Fibroblast of peridontal ligament (primary cell): ENCODE measurements at regions not wholly inside any gene's neighbourhood (a gene's known extent, or its start where the extent isn't known, plus 50 kb on each side); places are given as distances from the start of the nearest gene placed in this dataset.
A peak's percentile ranks its signal among the peaks of the same experiment; 100 is the strongest.

Experiments used
- DNase-seq: peaks from one replicate; pipeline ENCODE4 v3.0.0-alpha.2; 2010; ENCODE audit errors: extremely low read depth

DNA sequence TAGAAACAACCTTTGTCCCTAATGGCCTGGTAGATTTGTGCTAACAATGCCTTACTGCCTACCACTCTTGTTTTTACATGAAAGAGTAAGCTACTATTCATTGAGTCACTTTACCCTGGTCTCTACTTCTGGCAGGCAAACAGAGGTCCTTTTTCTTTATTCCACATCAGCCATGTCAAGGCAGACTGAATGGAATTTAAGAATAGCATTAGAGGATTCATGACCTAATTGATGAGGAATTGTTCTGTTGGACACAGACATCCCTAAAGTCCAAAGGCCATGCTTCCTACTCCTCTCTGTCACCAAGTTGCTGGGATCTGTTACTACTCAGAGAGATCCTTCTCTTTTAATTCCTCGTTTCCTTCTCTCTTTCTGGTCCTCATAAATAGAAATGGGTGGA, 229.1 kb upstream of the ZP4 start:
- no peak for DNase-seq

DNA sequence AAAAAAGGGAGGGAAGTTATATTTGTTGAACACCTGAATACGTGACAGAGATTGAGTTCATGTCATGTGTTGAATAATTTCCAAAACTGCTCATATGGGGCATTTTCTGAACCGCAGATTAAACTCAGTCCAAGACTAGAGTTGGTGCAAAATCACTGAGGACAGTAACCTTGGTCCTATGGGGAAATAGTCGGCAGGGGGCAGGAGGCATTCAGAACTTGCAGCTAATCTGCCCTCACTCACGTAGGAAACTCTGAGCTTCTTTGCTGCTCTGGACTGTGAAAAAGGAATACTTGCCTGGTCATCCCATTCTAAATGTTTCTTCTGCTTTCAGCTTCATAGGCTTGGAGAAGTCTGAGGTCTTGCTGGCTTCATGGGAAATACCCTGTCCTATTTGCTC, 228.3 kb upstream of the ZP4 start:
- DNase-seq = no peak

DNA sequence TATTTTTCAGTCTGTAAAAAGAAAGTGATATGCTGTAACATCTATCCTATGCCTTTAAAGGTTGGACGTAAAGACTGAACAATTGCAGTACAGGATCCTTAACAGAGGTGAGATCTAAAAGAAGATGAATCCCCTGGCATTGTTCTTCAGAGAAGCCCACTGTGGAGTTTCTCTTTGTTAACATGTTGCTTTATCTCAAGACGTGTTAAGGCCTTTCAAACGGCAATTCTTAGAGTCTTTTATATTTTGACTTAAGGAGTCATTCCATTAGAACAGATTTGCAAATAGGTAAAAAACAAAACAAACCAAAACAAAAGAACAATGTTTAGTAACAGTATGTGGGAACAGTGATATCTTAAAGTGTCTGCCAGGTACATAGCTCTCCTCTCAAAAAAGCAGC, 225.1 kb upstream of the ZP4 start:
- no peak for DNase-seq

DNA sequence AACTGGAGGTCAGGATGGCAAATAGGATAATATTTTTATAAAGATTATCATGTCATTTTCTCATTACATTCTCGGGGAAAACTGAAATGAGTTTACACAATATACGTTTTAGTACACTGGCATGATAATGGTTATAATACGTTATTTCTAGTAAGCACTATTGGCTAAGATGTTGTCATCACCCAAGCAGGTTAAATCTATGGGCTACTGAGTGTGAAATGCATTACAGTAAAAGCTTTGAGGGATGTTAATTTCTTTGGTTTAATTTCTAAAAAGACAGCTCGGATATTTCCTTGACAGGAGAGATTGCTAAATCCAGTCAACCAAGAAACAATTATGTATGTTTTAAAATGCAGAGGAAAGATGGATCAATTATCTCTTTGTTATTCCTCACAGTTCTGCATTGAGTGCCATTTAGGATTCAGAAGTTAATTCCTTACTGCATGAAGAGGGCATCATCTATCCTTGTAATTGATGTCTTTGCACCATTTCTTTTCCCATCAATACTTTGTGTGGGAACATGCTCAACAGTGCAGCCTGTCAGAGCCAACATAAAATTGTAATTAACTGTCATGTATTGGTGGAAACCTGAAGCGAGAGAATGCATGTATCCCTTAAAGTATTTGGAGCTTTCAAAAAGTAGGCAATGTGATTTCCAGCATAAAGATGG, 222.4 kb upstream of the ZP4 start:
- DNase-seq = no peak

DNA sequence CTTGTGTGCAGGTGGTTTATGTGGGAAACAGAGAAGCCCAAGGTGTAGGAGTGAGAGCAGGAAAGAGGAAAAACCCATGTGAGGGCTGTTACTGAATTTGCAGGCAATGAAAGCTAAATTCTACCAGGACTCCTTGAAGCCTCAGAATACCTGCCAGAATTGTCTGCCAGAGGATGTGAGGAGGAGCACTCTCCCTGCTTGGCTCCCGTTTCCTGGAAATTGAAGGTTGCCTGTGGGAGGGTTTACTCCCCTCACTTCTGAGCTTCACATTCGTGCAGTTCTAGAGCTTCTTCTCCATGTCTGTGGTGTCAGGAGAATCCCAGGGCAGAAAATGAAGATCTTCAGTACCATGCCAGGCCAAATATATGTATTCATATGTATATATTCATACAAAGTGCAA, 220.8 kb upstream of the ZP4 start:
- DNase-seq = no peak

DNA sequence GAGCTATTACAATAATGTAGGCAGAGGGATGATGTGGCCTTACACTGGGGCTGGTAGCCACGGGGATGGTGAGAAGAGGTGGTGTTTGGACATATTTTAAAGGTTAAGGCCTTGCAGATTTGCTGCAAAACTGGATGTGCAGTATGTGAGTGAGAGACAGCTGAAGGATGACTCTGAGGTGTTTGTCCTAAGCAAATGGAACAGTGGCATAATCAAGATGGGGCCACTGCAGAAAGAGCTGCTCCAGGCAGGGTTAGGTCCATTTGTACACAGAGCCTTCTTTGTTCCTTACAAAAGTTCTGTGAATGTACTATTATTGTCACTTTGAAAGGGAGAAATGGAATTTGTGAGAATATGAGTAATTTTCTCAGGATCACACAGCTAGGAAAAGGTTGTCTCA, 220.4 kb upstream of the ZP4 start:
- DNase-seq = no peak

DNA sequence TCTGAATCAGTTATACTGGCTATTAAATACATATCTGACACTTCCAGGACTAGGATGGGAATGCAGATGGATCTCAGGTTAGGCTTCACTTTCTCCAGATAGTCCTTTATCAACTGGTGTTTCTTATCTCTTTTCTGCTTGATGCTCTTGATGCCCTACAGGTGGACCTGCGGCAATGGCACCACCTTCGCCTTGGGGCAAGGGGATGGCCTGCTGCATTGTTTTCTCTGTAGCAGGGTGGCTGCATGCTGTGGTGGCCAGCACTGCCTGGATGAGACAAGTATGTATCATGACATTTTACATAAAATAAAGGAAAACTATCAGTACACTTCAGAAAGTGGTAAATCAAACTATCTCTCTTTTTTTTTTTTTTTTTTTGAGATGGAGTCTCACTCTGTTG, 217.7 kb upstream of the ZP4 start:
- DNase-seq = no peak

DNA sequence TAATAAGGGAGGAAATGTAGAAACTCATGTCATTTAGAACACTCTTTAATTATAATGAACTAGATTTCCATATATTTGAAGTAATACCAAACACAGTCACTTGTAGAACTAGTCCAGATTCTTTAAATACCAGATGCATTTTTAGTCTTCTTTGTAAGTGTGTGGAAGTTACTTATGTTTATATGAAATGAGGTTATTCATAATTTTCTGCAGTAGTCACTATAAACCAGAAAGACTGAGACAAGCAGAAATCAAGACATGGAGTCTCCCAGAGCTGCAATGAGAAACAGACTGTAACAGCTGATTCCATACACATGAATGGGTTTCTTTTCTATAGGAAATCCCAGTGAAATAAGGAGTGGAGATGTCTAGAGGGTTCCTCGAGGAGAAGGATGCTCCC, 216.6 kb upstream of the ZP4 start:
- DNase-seq = no peak

DNA sequence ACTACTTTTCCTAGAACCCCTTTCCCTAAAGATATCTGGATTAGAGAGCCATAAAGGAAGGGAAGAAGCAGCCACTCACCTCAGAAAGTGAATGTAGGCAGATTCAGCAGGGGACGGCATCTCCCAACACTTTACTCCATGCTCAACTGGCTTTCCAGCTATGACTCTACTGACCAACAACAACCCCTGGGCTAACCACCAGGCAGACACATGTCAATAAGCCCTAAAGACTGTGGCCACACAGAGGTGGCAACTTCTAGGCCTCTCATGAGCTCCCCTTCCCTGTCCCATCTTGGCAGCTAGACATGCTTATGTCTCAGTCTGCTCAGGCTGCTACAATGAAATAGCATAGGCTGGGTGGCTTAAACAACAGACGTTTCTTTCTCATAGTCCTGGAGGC, 214.0 kb upstream of the ZP4 start:
- no peak for DNase-seq

DNA sequence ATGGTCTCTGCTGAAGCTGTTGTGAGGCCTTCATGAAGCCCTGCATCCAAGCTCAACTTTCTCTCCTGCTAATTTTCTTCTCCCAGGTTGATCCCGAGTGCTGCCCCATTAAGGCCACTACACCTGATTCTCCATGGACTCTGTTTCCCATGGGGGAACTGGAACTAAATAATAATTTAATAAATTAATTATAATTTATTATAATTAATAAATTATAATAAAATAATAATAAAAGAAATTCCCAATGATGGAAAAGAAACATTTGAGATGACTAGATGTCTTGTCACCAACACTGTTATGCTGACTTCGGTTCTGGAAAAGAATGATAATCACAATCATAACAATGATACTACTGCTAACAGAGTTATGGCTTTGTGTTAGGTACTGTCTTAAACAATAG, 211.2 kb upstream of the ZP4 start:
- DNase-seq = no peak

DNA sequence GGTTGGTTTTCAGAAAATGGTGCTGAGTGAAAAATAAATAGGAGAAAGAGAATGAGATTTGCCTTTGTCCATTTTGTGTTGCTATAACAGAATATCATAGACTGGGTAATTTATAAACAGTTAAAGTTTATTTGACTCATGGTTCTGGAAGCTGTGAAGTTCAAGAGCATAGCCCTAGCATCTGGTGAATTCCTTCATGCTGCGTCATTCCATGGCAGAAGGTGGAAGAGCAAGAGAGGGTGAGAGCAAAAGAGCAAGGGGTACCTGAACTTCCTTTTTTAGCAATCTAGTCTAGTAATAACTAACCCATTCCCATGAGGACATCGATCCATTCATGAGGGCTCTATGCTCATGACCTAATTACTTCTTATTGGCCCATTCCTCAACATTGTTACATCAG, 209.1 kb upstream of the ZP4 start:
- DNase-seq = no peak

DNA sequence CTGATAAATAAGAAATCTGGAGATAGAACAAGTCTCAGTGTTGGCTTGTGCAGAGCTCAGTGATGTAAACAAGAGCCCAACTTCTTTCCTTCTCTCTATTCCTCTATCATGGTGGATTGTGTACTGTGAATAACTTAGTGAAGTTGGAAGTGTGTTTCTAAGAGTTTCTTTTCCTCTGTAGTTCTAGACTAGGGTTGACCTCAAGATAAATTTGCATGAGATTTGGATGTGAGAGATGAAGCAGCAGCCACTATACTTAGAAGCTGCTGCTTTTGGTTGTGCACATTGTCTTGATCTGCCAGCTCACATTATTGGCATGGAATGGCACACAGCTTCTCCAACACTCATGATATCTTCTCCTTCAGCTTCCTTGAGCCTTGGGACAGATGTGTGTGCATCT, 198.9 kb upstream of the ZP4 start:
- DNase-seq = no peak

DNA sequence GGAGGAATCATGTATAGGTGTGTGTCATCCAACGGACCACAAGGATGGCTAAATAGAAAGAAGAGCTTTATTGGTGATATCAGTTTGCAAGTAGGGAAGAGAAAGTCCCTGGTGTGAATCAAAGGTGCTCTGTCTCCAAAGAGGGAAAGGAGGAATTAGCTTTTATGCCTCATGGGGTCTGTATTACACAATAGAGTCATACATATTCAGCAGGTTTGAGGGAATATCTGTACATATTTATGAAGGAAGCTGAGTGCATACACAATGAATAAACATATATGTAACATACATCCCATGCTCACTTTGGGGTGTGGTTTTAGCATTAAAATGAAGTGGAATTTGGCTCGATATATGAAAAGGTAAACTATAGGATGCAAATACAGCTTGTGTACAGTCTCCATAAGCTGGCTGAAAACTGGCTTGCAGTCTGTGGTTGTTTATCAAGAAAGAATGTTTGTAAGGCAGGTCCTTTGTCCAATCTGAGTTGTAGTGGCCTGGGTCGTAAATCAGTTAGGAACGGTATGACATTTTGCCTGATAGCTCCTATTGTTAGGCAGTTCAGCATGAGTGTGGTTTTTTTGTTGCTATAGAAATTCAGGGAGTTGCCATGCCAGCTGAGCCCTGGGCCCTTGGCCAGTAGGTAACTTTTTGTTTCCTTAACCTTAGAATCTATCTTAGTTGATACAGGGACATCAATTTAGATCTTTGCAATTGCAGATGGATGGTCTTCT, 198.0 kb upstream of the ZP4 start:
- no peak for DNase-seq

DNA sequence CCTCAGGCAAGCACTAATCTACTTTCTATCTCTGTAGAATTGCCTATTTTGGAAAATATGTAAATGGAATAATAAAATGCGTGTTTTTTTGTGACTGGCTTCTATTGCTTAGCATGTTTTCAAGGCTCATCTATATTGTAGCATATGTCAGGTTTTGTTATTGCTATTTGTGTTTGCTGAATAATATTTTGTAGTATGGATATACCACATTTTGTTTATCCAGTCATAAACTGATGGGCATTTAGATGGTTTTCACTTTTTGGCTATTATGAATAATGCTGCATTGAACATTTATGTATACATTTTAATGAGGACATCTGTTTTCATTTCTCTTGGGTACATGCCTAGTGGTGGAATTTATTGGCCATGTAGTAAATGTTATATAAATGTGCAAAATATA, 183.3 kb upstream of the ZP4 start:
- no peak for DNase-seq

DNA sequence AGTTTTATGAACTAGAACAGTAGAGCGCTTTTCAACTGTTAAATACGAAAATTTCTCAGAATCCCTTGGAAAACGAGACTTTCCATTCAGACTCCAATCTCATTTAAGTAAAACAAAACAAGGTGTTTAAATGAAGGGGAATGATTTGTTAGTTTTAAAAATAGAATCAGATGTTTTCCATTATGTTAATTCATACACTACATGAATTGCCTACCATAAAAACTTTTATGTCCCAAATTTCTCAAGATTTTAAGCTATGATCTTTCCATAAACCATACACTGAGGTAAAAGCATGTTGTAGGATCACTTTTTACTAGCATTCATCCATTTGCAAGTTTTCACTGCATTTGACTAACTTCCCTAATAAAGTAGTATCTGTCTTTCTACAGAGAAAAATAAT, 180.3 kb upstream of the ZP4 start:
- DNase-seq = no peak

DNA sequence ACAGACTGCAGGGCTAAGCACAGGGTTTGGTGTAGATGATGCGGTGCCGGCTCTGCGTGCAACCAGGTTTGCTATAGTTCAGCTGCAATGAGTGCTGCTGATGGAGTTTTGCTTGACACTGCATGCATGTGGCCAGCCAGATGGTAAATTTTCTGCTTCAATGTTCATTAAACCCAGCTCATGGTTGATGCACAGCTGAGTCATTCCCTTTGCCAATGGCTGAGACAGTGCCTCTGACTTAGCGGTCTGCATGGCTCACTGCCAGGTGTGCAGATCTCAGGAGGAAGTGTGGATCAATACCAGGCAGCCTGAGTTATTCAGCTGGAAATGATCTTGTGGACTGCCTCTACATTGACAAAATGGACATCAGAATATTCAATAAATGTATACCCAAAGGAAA, 172.7 kb upstream of the ZP4 start:
- peak; percentile 55 for DNase-seq

DNA sequence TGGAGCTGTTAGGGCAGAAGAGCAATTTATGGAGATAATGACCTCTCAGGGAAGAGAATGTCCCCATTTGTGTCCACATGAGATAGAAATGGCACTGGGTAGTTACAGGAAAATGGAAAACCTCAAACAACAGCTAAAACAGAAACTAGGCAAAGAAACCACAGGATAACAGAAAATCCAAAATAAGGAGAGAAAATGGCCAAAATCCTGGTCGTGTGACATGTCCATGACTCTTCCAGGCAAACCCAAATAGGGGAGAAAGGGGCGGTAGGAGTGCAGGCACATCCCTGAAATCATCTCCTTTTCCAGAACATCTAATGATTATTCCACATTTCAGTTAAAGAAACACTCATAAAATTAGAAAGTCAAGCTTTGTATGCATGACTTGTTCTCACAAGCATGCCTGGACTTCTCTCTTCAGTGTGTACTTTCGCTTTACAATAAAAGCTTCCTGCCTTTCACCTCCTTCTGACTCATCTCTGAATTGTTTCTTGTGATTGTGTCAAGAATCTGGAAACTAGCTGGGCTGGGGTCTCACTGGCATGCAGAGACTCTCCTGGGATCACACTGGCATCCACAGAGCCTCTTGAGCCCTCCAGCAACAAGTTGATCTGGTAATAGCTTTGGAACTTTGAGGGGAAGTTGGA, 171.4 kb upstream of the ZP4 start:
- peak; percentile 17 for DNase-seq

DNA sequence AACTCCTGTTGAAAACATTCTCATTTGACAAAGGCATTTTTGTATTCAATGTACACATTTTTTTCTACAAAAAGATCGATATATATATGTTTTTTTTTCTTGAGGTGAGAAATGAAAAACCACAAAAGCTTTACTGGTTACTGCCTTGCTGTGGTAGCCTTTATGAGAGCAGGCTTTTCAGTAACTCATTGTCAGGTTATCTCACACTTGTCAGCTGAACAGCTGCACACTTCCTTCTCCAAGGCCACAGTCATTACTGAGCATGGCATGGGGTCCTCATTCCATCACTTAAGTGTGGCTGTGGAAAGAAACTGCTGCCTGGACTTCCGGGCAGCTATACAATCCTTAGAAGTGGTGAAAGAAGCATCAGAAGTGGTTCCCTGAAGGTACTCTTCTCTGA, 169.3 kb upstream of the ZP4 start:
- DNase-seq = no peak

DNA sequence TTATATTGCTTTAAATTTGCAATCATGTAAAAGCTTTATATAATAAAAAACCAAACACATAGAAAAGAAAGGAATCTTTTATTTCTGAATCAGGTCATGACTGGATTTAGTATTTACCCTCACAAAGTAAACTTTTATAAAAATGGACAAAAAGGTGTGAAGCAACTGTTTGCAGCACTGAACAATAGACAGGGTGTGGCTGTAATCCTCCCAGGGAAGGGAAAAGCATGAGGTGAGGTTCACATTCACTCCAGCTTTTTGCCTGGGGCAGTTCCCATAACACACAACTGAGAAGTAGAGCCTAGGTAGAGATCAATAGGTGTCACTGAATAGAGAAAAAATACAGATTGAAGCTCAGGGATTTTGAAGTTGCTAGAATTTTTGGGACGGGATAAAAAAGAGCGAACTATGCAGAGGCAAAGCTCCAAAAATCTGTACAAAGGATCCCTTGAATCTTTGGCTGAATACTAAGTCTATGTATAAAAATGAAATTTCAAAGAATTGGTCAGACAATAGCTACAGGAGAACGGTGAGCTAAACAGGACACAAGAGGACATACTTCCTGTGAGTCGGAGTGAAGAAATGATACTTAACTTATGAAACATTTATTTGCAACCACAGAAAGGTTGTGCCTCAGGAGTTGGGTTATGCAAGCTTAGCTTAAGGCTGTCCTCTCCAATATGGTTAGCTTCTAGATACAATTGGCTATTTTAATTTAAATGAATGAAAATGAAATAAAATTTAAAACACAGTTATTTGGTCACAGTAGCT, 162.0 kb upstream of the ZP4 start:
- no peak for DNase-seq

DNA sequence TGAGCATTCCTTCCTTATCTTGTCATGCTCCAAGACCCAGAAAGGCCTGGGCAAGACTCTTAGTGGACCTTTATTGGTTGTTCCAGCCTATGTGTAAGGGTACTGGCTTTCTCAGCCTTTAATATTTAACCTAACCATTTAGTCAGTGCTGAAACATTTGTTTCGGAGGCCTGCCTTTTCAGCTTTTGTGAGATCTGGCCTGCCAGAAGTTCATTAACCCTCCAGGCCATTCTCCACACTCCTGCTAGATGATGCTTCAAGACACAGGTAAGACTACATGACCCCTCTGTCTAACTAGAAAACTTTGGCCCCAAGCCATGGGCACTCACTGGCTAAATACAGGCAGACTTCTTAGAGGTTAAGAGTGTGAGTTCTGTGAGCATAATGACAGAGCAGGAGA, 138.4 kb upstream of the ZP4 start:
- no peak for DNase-seq

DNA sequence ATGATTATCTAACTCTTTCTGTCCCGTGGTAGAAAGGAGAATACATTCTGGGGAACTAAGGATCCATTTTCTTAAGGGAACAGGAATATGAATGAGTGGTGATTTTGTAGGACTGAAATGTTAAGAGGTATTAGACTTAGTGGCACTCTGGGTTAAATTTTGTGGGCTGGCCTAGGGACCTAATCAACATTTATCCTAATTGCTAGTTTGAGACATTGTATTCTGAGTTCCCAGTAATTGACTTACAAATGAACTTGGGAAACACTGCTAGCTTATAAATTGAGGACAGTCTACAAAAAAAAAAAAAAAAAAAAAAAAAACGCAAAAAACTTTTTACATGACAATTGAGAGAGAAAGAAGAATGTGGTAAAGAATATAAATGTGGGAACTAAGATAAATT, 136.6 kb upstream of the ZP4 start:
- no peak for DNase-seq

DNA sequence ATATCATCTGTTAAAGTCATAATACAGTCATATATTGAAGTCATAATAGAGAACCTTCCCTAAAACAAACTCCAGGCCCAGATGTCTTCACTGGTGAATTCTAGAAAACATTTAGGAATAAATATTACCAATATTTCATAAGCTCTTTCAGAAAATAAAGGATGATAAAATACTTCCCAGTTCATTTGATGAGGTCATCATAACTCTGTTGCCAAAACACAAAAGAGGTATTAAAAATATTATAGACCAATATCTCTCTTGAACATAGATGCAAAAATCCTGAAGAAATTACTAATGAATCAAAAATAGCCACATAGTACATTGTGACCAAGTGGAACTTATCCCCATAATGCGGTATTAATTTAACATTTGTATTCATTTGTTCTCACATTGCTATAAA, 132.4 kb upstream of the ZP4 start:
- no peak for DNase-seq

DNA sequence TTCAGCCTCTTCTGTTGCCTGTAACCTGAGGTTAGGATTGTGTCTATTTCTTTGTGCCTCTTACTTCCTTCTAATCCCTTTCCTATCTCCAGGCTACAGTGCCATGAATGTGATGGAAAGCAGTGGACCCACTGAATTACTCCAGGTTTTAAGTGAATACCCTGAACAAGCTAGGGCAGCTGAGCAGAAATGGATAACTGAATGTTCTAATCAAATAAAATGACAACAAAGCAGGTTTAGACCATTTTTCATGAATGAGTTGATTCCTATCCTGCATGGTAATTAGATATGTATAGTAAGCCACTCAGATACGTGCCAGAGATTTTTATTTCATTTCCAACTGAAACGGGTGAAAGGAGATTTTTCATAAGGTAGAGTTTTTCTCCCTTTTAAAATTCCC, 127.5 kb upstream of the ZP4 start:
- DNase-seq = no peak
